Left forelimb (tissue), 1 donor: ENCODE measurements at regions not wholly inside any gene's neighbourhood (a gene's known extent, or its start where the extent isn't known, plus 50 kb on each side); places are given as distances from the start of the nearest gene placed in this dataset.

Experiments used
- DNase-seq: peaks from one replicate; pipeline ENCODE4 v3.0.0-alpha.2; 2018; ENCODE audit warnings: low spot score

DNA sequence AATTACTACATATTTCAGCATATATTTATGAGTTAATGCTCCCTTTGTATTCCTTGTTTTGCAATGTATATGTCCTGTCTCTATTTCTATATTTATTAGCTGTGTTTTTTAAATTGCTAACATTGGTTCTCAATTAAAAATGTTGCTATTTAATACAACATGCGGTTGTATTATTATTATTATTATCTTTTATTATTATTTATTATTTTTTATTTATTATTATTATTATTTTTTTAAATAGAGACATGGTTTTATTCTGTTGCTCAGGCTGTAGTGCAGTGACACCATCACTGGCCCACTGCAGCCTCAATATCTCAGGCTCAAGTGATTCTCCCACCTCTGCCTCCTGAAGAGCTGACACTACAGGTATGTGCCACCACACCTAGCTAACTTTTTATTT lies 1005.9 kb upstream of the ADGRL3 start:
- DNase-seq: no peak

DNA sequence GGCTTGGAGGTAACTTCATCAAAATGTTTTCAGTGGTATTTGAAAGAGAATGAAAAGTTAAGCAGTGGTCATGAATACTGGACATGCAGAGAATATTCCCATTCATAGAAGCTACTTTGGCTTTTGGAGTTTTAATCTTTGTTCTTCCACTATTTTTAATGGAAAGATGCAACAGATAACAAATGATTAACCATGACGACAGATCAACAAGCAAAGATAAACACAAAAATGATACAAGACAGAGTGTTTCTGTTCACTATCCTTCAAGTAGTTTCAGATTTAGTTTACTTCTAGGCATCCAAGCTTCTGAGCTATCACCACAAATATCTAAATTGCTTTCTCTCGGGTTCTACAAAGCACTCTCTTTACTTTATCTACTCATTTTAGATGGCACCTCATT lies 1004.9 kb upstream of the ADGRL3 start:
- DNase-seq: no peak

DNA sequence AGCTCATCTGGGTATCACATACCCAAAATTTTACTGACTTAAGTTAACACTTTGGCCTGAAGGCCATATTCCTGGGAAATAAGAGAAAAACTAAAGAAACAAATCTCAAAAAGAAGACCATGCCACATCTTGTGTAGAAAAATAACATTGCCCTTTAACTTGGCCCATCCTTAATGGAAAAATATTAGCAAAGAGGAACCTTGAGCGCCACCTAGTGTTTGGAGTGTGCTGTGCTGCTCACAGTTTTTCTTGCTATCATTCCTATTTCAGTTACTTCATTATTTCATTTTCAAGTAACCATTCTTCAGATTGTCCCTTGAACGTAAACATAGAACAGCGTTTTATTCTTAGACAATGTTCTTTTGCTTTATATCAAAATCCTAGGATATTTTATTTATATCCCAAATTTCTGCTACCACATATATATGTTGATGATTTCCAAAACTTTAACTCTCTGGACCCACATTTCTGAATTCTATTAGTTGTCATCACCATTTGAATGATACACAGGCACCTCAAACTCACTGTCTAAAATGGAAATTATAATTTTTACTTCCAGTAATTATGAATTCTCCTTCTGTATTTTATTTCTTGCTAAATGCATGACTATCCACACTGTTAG lies 999.0 kb upstream of the ADGRL3 start:
- no peak for DNase-seq

DNA sequence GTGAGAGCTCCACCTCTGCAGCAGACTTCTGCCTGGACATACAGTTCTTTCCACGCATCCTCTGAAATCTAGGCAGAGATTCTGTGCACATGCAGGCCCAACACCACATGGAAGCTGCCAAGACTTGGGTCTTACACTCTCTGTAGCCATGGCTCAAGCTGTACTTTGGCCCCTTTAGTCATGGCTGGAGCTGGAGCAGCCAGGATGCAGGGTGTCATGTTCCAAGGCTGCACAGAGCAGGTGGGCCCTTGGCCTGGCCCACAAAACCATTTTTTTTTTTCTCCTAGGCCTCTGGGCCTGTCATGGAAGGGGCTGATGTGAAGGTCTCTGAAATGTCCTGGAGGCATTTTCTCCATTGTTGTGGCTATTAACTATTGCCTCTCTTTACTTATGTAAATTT lies 990.5 kb upstream of the ADGRL3 start:
- no peak for DNase-seq

- no peak for DNase-seq
Measured at GRCh38 chr4:60215906-60216305, 984.2 kb upstream of the ADGRL3 start.

- DNase-seq: no peak
Measured at GRCh38 chr4:60216752-60217151, 983.4 kb upstream of the ADGRL3 start.

- no peak for DNase-seq
Measured at GRCh38 chr4:60221866-60222265, 978.3 kb upstream of the ADGRL3 start.

GRCh38 chr4:60223208-60223923 lies 976.8 kb upstream of the ADGRL3 start:
- DNase-seq: no peak

DNA sequence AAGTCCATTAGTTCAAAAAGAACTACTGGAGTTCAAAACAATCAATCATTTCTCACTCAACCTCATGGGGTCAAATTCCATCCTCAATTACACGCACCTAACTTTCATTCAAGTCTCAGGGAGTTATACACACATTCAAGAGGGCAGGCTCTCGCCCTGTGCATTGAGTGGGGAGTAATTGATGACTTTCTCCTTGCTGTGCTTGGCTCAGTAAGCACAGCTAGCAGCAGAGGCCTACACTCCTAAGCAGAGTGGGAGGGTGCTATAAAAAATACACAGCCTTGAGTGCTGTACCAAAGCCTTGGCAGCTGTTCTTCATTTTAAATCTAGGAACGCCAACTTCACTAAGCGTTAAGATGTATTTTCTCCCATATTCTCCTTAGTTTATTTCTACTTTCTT lies 958.3 kb upstream of the ADGRL3 start:
- DNase-seq: no peak

DNA sequence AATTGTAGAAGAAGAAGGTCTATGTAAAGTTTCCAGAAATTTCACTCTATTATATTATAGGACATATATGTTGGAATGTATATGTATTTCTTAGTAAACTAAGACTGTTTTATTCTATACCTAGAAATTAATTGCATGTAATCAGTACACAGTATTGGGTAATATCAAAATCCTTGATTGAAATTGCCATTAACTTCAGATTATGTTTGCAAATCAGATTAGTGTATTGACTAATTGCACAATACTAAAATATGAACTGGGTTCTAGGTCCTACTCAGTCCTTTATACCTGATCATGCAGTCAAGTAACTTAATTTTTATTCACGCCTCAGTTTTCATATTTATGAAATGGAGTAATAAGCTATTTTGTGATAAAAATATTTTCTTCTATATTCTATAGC lies 950.3 kb upstream of the ADGRL3 start:
- no peak for DNase-seq

- DNase-seq: no peak
Measured at GRCh38 chr4:60250657-60251056, 949.5 kb upstream of the ADGRL3 start.

- no peak for DNase-seq
Measured at GRCh38 chr4:60259781-60260180, 940.3 kb upstream of the ADGRL3 start.

DNA sequence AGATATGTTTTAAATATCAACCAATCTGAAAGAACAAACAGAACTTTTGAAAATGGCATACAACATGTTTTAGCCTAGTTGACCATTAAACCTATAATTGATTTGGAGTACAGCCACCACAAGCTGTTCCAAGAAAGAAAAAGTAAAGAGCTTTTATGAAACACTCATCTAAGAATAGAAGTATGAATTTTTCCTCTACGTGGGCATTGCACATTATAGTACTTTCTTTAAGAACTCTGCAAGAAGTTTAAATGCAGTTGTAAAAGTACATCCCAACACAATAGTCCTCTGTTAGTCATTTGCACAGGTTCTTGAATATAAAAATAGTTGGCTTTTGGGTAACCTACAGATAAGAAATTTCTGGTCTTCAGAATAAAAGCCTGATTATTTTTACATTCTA lies 933.6 kb upstream of the ADGRL3 start:
- DNase-seq: no peak

GRCh38 chr4:60296386-60296785 lies 903.7 kb upstream of the ADGRL3 start:
- no peak for DNase-seq

DNA sequence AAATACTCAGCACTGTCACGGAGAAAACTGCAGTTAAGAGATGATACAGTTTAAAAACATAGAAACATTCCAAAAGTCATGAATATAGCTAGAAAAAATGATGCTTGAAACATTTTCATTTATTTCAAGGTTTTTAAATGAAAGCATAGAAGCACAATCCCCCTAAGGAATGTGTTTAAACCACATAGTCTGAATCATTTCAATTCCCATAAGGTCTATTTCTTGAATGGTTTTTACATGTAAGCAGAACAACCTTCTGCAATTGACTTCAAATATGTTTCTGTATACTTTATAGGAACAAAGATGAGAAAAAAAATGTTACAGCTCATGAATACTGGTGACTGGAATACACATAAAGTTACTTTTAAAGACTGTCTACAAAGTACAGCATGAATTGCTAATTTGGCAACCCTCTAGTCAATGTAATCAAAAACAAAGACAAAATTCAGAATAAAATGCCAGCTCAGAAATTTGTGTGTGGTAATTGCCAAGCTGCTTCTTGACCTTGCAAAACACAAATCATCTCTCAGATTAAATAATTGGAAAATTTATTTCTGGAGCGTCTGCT lies 886.4 kb upstream of the ADGRL3 start:
- no peak for DNase-seq

GRCh38 chr4:60314416-60314815 lies 885.7 kb upstream of the ADGRL3 start:
- no peak for DNase-seq

- no peak for DNase-seq
Measured at GRCh38 chr4:60315586-60315985, 884.5 kb upstream of the ADGRL3 start.

DNA sequence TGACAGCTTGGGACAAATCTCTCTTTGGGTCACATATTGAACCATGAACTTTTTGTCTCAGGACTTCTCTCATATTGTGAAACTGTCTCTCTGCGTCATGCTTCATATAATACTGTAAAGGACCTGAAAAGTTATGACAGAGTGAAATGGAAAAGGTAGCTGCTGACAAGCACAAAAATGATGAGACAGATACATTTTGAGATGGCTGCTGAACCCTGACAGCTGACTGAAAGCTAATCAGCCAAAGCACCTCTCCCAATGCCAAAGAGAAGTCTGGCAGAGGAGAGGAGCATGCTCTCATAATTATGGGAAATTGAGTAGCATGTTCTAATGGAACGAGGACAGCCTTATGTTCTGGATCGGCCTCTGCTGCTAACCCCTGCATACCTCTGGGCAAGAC lies 873.4 kb upstream of the ADGRL3 start:
- DNase-seq: no peak

- no peak for DNase-seq
Measured at GRCh38 chr4:60327651-60328050, 872.5 kb upstream of the ADGRL3 start.

- DNase-seq: no peak
Measured at GRCh38 chr4:60344908-60345307, 855.2 kb upstream of the ADGRL3 start.

GRCh38 chr4:60345392-60345791 lies 854.7 kb upstream of the ADGRL3 start:
- DNase-seq: no peak

DNA sequence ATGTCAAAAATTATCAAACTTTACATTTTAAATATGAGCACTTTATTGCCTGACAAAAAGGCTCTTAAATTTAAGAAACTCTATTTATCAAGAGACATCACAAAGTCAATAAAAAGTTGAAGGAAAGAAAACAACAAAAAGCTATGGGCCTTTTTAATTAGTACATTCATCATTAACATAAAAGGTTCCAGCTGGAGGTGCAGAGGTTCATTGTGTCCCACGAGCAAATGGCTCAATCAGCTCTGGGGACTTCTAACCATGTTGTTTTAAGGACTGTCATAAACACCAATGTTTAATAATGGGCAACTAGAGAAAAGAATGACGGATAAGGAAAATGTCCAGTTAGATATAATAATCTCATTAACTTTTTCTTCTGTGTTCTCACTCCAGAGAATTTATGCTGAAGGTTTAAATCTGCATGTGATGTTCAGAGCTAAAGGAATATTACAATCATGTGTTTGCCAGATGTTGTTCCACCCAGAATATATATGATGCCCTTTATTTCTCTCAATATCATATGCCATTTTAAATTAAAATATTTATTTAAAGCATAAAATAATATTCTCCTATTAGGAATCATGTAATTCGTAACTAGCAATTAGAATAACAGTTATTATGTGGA lies 840.3 kb upstream of the ADGRL3 start:
- DNase-seq: no peak

DNA sequence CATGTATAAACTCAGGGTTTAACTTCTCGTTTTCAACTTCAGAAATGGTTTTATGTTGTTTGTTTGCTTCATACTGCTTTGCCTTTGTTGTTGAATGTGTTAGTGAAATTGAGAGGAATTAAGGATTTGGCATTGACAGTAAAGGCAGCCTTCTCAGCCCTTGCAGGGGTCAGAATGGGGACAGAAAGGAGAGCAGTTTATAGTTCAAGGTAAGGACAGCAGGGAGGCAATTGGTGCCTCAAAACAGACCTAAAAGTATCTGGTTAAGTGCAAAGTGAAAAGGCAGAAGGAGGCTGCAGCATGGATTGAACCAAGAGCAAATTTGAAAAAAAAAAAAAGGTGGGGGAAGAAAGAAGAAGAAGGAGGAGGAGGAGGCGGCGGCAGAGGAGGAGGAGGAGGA lies 835.0 kb upstream of the ADGRL3 start:
- DNase-seq: no peak
